ENCODE measurements at regions not wholly inside any gene's neighbourhood (a gene's known extent, or its start where the extent isn't known, plus 50 kb on each side); places are given as distances from the start of the nearest gene placed in this dataset.

GRCh38 chr12:105835580-105836241, 303.0 kb downstream of the NUAK1 start (continued):
- no peak for TF ChIP-seq REST (IDR thresholded peaks at IDR 0.05; ENCODE audit: low read depth)

GRCh38 chr12:105836242-105836622, 302.5 kb downstream of the NUAK1 start:
- H3K4me2 ChIP-seq (ENCODE audit: low read length) = no peak overlapping the region
- no TSS peak for BruUV-seq (replicated peaks)
- DNase-seq (ENCODE audit: low read depth, low spot score) (no peak), ATAC-seq (no peak)
- no peak overlapping the region for H3K9ac ChIP-seq (ENCODE audit: low read length)
- intact Hi-C loops (cut with micrococcal nuclease) = no loop called here
- ChIA-PET CTCF (no interaction called here), POLR2A (no interaction called here), RAD21 (ENCODE audit: low non-redundant PET in 1 of 2, low total read pairs in 2 of 2, uncharacterized antibody in 2 of 2, unreplicated experiment in 2 of 2) (no interaction called here)
- no peaks in the 10 kb centered on the region for H4K20me1 ChIP-seq (ENCODE audit: insufficient read depth)
- no peak overlapping the region for H2AFZ ChIP-seq (ENCODE audit: low read depth, low read length, poor library complexity, severe bottlenecking)
- no peaks in the 10 kb centered on the region for H3K4me1 ChIP-seq (ENCODE audit: control insufficient read depth in 1 of 2, insufficient read depth in 2 of 2, low read length in 2 of 2)
- H3K36me3 ChIP-seq (ENCODE audit: control insufficient read depth in 1 of 2, insufficient read depth in 2 of 2, low read length in 2 of 2) = no peaks in the 10 kb centered on the region
- no peak overlapping the region for H3K4me3 ChIP-seq (replicated peaks in 1 of 2; ENCODE audit: low read depth in 1 of 2, low read length in 2 of 2)
- no peaks in the 10 kb centered on the region for H3K9me2 ChIP-seq (ENCODE audit: insufficient read depth)
- H3K79me2 ChIP-seq (ENCODE audit: insufficient read depth, low read length) = no peaks in the 10 kb centered on the region
- no peaks in the 10 kb centered on the region for H3K9me3 ChIP-seq (ENCODE audit: control insufficient read depth in 1 of 2, insufficient read depth in 1 of 2, low read depth in 1 of 2, low read length in 2 of 2)
- no peak overlapping the region for H3K27ac ChIP-seq (ENCODE audit: low read depth, low read length)
- TF ChIP-seq, protein P1, sequence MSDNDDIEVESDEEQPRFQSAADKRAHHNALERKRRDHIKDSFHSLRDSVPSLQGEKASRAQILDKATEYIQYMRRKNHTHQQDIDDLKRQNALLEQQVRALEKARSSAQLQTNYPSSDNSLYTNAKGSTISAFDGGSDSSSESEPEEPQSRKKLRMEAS (IDR thresholded peaks at IDR 0.05) = no peak
- H3K27me3 ChIP-seq (ENCODE audit: insufficient read depth, low read length) = peaks cover 7% of the 10 kb centered on the region; the same call in 1 of the 2 replicates
